Fibroblast of pulmonary artery (primary cell): ENCODE measurements at regions not wholly inside any gene's neighbourhood (a gene's known extent, or its start where the extent isn't known, plus 50 kb on each side); places are given as distances from the start of the nearest gene placed in this dataset.

Experiments used
- DNase-seq: peaks from one replicate; pipeline ENCODE4 v3.0.0-alpha.2; 2010; ENCODE audit warnings: low read depth
- H3K4me3 ChIP-seq: replicated peaks from 2 replicates; pipeline ENCODE4 v1.5.1; 2011; ENCODE audit warnings: low read depth, mild to moderate bottlenecking, control low read depth, low read length, moderate library complexity
- CTCF ChIP-seq: IDR thresholded peaks from 2 replicates; pipeline ENCODE4 v1.5.1; 2011; ENCODE audit warnings: mild to moderate bottlenecking, control low read depth, low read length, inconsistent platforms; ENCODE audit errors: missing control alignments

GRCh38 chr17:59466946-59467801 lies 98.2 kb upstream of the DHX40 start:
- DNase-seq = no peak
- no peak overlapping the region for H3K4me3 ChIP-seq
- no peak for TF ChIP-seq CTCF

- TF ChIP-seq CTCF = no peak
- no peak for DNase-seq
These were observed 95.5 kb upstream of the DHX40 start for GRCh38 chr17:59469786-59470485.

GRCh38 chr17:59470624-59471297 lies 94.6 kb upstream of the DHX40 start:
- no peak overlapping the region for H3K4me3 ChIP-seq
- no peak for DNase-seq
- no peak for TF ChIP-seq CTCF

More at GRCh38 chr17:59469786-59470485, 95.5 kb upstream of the DHX40 start:
- no peak overlapping the region for H3K4me3 ChIP-seq

GRCh38 chr17:59476413-59476812 lies 89.0 kb upstream of the DHX40 start:
- DNase-seq = no peak
- H3K4me3 ChIP-seq = no peak overlapping the region
- no peak for TF ChIP-seq CTCF

GRCh38 chr17:59479141-59479540 lies 86.3 kb upstream of the DHX40 start:
- DNase-seq = no peak
- no peak for TF ChIP-seq CTCF
- no peak overlapping the region for H3K4me3 ChIP-seq

GRCh38 chr17:59483860-59484259 lies 81.5 kb upstream of the DHX40 start:
- H3K4me3 ChIP-seq = no peak overlapping the region
- DNase-seq = no peak
- no peak for TF ChIP-seq CTCF
